ENCODE measurements at regions not wholly inside any gene's neighbourhood (a gene's known extent, or its start where the extent isn't known, plus 50 kb on each side); places are given as distances from the start of the nearest gene placed in this dataset.

GRCh38 chr6:112795316-112795715, 448.2 kb downstream of the RFPL4B start:
- no peak for DNase-seq (ENCODE audit: low spot score)
- H2AFZ ChIP-seq: no peak overlapping the region
- H3K4me1 ChIP-seq (ENCODE audit: insufficient read depth): no peaks in the 10 kb centered on the region
- no peaks in the 10 kb centered on the region for H3K36me3 ChIP-seq (ENCODE audit: insufficient read depth)
- H3K4me2 ChIP-seq: no peak overlapping the region
- Mint-ChIP-seq H3K4me3 (no peak overlapping the region), H3K36me3 (ENCODE audit: low read depth) (no peaks in the 10 kb centered on the region), H3K4me1 (no peaks in the 10 kb centered on the region), H3K9me3 (no peaks in the 10 kb centered on the region), H3K27ac (no peak overlapping the region), H3K27me3 (ENCODE audit: insufficient read depth, low read depth, poor library complexity) (no peaks in the 10 kb centered on the region)
- H3K27ac ChIP-seq (ENCODE audit: low read depth): no peak overlapping the region
- no peak for TF ChIP-seq JUNB (IDR thresholded peaks at IDR 0.05; ENCODE audit: unreplicated experiment)
- H4K20me1 ChIP-seq (replicated peaks; ENCODE audit: insufficient read depth): no peaks in the 10 kb centered on the region
- no peaks in the 10 kb centered on the region for H3F3A ChIP-seq (replicated peaks; ENCODE audit: low read depth)
- no peak for ATAC-seq
- H3K9me2 ChIP-seq (ENCODE audit: insufficient read depth): no peaks in the 10 kb centered on the region; the same call in 1 of the 2 replicates
- no peaks in the 10 kb centered on the region; the same call in 1 of the 2 replicates for H3K27me3 ChIP-seq (ENCODE audit: insufficient read depth)
- H3K79me2 ChIP-seq (replicated peaks; ENCODE audit: insufficient read depth): no peaks in the 10 kb centered on the region
- H3K4me3 ChIP-seq: no peak overlapping the region

GRCh38 chr6:112796712-112797111, 449.6 kb downstream of the RFPL4B start:
- H3K27me3 ChIP-seq (ENCODE audit: insufficient read depth): no peaks in the 10 kb centered on the region; the same call in 1 of the 2 replicates
- no peaks in the 10 kb centered on the region for H3K36me3 ChIP-seq (ENCODE audit: insufficient read depth)
- Mint-ChIP-seq H3K4me3 (no peak overlapping the region), H3K27ac (no peak overlapping the region), H3K36me3 (ENCODE audit: low read depth) (no peaks in the 10 kb centered on the region), H3K4me1 (no peaks in the 10 kb centered on the region), H3K9me3 (no peaks in the 10 kb centered on the region), H3K27me3 (ENCODE audit: insufficient read depth, low read depth, poor library complexity) (no peaks in the 10 kb centered on the region)
- DNase-seq (ENCODE audit: low spot score): no peak
- no peaks in the 10 kb centered on the region for H4K20me1 ChIP-seq (replicated peaks; ENCODE audit: insufficient read depth)
- no peaks in the 10 kb centered on the region for H3K79me2 ChIP-seq (replicated peaks; ENCODE audit: insufficient read depth)
- no peaks in the 10 kb centered on the region for H3K4me1 ChIP-seq (ENCODE audit: insufficient read depth)
- TF ChIP-seq JUNB (IDR thresholded peaks at IDR 0.05; ENCODE audit: unreplicated experiment): no peak
- TF ChIP-seq, protein P1, sequence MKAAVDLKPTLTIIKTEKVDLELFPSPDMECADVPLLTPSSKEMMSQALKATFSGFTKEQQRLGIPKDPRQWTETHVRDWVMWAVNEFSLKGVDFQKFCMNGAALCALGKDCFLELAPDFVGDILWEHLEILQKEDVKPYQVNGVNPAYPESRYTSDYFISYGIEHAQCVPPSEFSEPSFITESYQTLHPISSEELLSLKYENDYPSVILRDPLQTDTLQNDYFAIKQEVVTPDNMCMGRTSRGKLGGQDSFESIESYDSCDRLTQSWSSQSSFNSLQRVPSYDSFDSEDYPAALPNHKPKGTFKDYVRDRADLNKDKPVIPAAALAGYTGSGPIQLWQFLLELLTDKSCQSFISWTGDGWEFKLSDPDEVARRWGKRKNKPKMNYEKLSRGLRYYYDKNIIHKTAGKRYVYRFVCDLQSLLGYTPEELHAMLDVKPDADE (IDR thresholded peaks at IDR 0.05): no peak
- TF ChIP-seq CREB1 (CRISPR knock-in tag; IDR thresholded peaks at IDR 0.05; ENCODE audit: low read depth): no peak
- TF ChIP-seq CTCF (conservative IDR thresholded peaks at IDR 0.05; ENCODE audit: low read depth in 2 of 2): no peak
- H3K4me3 ChIP-seq: no peak overlapping the region
- H3F3A ChIP-seq (replicated peaks; ENCODE audit: low read depth): no peaks in the 10 kb centered on the region
- no peak overlapping the region for H2AFZ ChIP-seq
- H3K9me2 ChIP-seq (ENCODE audit: insufficient read depth): no peaks in the 10 kb centered on the region; the same call in 1 of the 2 replicates
- no peak overlapping the region for H3K4me2 ChIP-seq
- ATAC-seq: no peak
- H3K27ac ChIP-seq (ENCODE audit: low read depth): no peak overlapping the region

DNA sequence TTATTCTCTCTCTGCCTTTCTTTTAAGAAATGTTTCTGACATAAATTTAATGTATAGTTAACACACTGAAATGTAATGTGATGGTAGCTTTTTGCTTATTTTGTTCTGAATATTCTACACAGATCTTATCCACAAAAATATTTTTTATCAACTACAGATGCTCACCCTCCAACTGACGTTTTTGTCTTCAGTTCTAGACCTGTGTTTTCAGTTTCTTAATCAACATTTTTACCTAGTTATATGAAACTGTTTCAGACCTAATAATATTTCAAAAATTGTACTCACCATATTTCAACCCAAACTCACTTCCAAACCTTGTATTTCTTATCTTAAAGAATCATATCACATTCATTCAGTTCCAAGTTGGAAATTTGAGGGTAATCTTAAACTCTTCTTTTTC, 452.8 kb downstream of the RFPL4B start:
- DNase-seq (ENCODE audit: low spot score): no peak
- no peaks in the 10 kb centered on the region for H4K20me1 ChIP-seq (replicated peaks; ENCODE audit: insufficient read depth)
- no peaks in the 10 kb centered on the region for H3K4me1 ChIP-seq (ENCODE audit: insufficient read depth)
- Mint-ChIP-seq H3K27ac (no peak overlapping the region), H3K4me1 (peaks cover 3% of the 10 kb centered on the region; the same call in 2 of the 3 replicates), H3K9me3 (no peaks in the 10 kb centered on the region), H3K4me3 (no peak overlapping the region), H3K36me3 (ENCODE audit: low read depth) (no peaks in the 10 kb centered on the region), H3K27me3 (ENCODE audit: insufficient read depth, low read depth, poor library complexity) (no peaks in the 10 kb centered on the region)
- no peak overlapping the region for H3K27ac ChIP-seq (ENCODE audit: low read depth)
- H2AFZ ChIP-seq: no peak overlapping the region
- ATAC-seq: no peak
- no peak overlapping the region for H3K4me2 ChIP-seq
- no peaks in the 10 kb centered on the region; the same call in 1 of the 2 replicates for H3K9me2 ChIP-seq (ENCODE audit: insufficient read depth)
- no peaks in the 10 kb centered on the region; the same call in 1 of the 2 replicates for H3K27me3 ChIP-seq (ENCODE audit: insufficient read depth)
- no peak overlapping the region for H3K4me3 ChIP-seq
- no peaks in the 10 kb centered on the region for H3K36me3 ChIP-seq (ENCODE audit: insufficient read depth)
- no peaks in the 10 kb centered on the region for H3K79me2 ChIP-seq (replicated peaks; ENCODE audit: insufficient read depth)
- H3F3A ChIP-seq (replicated peaks; ENCODE audit: low read depth): no peaks in the 10 kb centered on the region
- TF ChIP-seq CTCF (conservative IDR thresholded peaks at IDR 0.05; ENCODE audit: low read depth in 2 of 2) (no peak), POLR2AphosphoS5 (IDR thresholded peaks at IDR 0.05; ENCODE audit: low read depth) (no peak), JUNB (IDR thresholded peaks at IDR 0.05; ENCODE audit: unreplicated experiment) (no peak), REST (IDR thresholded peaks at IDR 0.05; ENCODE audit: unreplicated experiment) (no peak), STAT1 (IDR thresholded peaks at IDR 0.05; ENCODE audit: unreplicated experiment) (no peak), ZNF114 (CRISPR knock-in tag; IDR thresholded peaks at IDR 0.05) (no peak), EZH2phosphoT487 (IDR thresholded peaks at IDR 0.05; ENCODE audit: unreplicated experiment) (no peak), CREB1 (CRISPR knock-in tag; IDR thresholded peaks at IDR 0.05; ENCODE audit: low read depth) (no peak)
